NCI-H526 (cell line): ENCODE measurements at regions not wholly inside any gene's neighbourhood (a gene's known extent, or its start where the extent isn't known, plus 50 kb on each side); places are given as distances from the start of the nearest gene placed in this dataset.
A peak's percentile ranks its signal among the peaks of the same experiment; 100 is the strongest.
"Not testable (repeated sequence)": the region's sequence is repeated elsewhere in the genome, so short reads cannot be mapped to it uniquely, and the experiment has no call there.

Source experiments
- DNase-seq, 2 experiments: peaks; one replicate each; lab custom pipeline; 2025; lab: John Stamatoyannopoulos, UW

DNA sequence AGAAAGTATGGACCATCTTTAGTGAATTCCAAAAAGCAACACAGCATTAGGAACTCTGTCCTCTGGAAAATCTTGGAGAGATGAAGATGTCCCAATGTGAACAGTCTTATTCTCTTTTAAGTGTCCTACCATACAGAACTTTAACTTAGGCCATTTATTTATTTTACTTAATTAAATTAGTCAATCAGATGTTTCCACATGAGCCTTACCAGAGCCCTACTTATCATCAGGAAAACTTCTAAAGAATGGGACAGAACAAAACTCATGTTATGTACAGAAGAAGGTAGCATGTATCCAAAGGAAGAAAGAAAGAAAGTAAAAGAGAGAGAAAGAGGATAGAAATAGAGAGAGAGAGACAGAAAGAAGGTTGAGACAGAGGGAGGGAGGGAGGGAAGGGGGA, 276.4 kb downstream of the ETV1 start:
- DNase-seq, result no peak

DNA sequence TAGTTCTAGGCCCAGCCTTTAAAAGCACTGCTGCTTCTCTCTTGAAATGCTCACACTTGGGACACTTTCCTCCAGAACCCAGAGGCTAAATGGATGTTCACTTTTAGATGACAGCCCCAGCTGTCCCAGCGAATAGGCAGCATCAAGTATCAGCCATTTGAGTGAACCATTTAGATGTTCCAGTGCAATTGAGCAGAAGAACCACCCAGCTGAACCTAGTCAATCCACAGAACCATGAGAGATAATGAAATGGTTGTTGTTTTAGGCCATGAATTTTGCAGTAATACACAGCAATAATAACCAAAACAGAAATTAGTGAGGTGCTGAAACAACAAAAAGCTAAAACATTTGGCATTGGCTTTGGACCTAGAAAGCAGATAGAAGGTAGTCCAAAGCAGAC, 273.9 kb downstream of the ETV1 start:
- no peak for DNase-seq

DNA sequence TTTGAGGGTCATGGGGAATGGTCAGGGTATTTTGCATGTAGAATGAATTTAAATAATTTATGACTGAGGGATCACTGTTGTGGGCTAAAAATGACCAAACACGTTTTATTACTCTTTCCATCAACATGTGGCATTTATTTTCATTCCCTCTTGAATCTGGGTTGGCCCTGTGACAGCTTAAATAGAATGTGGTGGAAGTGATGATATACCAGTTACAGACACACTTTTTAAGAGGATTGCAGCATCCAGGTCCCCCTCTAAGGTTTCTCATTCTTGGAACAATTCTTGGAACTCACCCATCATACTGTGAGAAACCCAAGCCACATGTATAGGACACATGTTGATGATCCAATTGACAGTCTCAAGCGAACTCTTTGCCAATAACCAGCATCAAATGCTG, 272.4 kb downstream of the ETV1 start:
- no peak for DNase-seq

DNA sequence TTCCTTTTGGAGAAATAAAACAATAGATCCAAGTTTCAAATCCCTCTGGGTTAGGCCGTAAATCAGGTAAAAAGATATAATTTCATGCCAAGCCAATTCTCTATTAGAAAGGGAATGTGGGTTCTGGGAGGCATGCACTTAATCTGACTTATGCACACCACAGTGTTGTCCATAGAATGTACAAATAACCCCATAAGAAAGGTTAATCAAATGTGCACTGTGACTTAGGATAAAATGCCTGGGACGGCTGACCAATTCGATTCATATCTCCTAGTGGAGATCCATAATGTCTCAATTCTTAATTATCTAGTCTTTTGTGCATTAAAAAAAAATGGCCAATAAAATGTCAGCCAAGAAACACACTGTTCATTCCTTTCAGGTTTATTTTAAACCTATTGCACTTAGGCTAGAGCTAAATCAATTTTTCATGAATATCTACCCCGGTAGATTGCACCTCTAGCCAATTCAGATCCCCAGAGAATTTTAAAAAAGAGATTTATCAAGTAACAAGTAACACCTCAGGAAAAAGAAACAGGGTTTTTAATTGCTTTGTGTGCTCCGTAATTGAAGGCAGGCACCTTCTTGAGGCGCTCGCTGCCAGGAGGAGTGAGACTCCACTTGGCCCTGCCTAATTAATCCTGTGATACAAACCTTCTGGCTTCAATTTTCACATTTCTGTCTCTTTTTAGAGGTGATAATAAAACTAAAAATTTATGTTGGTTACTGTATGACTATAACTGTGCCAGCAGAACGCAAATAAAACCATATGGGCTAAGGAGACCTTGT, 265.1 kb downstream of the ETV1 start:
- DNase-seq, result no peak

DNA sequence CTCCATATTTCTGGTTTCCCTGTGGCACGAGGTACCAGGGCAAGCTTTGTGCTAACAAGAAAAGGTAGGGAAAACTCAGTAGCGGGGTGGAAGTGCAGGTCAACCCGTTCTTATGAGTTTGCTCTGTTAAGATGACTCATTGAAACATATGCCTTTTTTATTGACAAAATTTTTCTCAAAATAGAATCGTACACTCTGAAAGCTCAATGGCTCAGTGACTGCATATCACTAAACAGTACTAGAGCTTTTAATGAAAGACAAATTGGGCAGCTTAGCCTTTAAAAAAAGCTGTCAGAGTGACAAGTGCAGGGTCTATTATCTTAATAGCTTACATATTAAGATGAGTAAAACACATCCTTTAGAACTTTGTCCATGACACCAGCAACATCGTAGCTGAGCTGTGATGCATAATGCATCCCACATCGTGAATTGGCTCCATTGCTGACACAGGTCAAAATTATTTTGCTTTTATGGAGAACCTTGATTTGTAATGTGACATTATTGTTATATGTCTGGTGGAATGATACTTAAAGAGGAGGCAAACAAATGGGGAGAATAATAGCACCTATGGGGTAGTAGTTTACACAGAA, 264.4 kb downstream of the ETV1 start:
- no peak for DNase-seq

DNA sequence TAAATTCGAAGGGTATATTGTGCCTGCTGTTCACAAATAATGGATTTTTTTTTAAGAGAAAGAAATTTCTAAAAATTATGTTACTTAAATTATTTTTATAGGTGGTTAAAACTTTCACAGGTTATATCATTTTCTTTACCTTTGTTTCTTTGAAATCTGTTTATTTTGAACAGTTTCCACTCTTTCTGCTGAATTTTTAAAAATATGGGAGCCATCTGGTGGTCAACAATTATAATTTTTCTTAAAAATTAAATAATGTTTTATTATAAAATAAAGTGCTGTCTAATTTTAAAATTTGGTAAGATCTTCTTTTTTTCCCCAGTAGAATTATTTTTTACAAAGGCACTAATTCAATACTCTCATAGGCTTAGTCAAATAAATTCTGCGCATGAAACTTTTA, 263.9 kb downstream of the ETV1 start:
- no peak for DNase-seq

DNA sequence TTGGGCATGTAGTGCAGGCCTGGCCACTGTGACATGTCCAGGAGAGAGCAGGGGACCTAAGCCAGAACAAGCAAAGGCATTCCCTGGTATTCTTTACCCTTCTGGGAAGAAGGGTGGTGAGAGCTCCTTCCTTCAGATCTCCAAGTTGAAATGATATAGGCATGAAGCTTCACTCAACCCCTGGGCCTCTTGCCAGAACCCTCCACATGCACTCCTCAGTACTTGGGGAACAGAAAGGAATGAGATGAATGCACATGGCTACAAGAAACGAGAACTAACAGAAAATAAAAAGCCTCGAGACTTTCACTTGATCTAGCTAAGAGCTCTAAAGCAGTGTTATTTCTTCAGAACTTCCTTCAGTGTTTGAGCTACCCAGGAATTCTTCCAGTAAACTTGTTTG, 262.2 kb downstream of the ETV1 start:
- DNase-seq, result no peak

DNA sequence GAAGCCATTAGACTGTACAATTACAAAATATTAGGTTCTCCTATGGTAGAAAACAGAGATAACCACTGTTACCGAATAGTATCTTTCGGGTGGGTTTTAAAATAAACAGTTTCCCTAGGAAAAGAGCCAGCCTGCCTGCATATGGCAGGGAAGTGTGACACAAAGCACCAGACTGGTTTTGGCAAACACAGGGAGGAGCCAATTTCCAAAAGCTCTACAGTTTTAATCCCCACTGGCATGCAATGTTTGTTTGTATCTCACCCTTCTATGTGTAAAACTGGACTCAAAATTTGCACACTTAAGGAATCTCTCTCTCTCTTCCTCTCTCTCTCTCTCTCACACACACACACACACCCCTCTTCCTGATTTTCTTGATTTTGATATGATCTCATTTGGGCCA, 261.7 kb downstream of the ETV1 start:
- no peak for DNase-seq

DNA sequence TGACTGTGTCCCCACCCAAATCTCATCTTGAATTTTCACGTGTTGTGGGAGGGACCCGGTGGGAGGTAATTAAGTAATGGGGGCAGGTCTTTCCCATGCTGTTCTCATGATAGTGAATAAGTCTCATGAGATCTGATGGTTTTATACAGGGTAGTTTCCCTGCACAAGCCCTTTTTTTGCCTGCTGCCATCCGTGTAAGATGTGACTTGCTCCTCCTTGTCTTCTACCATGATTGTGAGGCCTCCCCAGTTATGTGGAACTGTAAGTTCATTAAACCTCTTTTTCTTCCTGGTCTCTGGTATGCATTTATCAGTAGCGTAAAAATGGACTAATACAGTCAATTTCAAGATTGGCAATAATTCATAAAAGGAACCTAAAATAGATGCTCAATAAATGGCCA, 261.0 kb downstream of the ETV1 start:
- DNase-seq, result not testable (repeated sequence)

DNA sequence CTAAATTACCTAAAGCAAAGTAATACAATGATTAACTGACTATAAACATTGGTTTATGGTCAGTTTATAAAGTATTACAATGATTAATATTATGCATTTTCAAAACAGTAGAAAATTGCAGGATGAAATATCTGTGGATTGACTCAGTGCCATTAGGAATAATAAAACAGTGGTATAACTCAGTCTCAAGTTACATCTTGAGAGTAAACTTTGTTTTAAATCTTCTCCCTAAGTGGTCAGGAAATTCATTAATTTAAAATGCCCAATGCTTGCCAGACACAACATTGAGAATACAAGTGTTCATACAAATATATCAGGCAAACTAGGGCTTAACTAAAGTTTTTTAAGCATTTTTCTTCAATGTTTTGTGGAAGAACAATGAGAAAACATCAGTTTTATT, 257.8 kb downstream of the ETV1 start:
- DNase-seq, result no peak

DNA sequence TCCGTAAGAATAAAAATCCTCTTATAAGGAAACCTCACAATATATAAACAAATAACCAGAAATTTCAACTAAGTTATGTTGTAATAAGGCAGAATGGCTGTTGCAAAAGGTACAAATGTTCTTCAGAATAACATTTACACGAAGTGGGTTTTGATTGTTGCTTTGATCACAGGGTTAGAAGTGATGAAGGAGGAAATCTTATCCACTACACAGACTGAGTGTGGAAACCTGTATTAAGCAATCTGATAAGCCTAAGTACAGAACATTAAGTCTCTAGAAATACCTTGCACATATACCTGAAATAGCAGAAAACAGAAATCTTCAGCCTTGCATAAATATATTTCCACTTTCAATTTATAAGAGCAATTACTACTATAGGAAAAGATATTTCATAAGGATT, 251.9 kb downstream of the ETV1 start:
- no peak for DNase-seq

DNA sequence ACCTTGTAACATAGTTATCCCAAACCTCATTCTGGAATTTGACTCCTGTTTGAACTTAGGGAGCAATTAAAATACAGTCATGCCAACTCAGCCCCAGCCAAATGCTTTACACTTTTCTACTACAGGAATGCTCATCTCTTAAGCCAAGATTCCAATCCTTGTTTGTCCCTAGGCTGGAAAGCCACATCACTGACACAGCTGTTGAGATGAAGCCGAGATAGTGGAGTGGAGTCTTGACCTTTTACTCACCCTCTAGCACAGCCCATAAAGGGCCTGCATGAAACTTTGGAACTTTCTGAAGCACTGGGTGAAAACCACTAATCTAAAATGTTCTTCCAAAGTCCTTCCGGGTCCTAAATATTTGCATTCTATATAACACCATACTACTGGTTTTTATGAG, 247.3 kb downstream of the ETV1 start:
- no peak for DNase-seq

DNA sequence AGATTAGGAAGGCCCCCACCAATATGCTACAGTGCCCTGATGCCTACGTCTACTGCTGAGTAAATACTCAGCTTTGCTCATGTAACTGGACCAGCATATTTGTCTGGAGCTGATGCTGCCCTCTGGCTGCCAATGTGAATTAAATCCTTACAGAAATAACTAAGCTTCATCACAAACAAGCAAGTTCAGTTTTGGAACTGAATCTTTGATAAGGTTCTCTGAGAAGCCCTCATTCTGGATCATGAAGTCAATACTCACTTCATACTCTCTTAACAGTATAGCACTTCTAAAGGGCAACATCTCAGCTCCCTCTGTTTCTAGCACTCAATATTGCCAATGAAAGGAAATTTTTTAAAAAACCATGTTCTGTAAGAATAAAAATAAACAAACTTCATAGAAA, 246.7 kb downstream of the ETV1 start:
- peak in 1 of 2 experiments; percentile 20 for DNase-seq

DNA sequence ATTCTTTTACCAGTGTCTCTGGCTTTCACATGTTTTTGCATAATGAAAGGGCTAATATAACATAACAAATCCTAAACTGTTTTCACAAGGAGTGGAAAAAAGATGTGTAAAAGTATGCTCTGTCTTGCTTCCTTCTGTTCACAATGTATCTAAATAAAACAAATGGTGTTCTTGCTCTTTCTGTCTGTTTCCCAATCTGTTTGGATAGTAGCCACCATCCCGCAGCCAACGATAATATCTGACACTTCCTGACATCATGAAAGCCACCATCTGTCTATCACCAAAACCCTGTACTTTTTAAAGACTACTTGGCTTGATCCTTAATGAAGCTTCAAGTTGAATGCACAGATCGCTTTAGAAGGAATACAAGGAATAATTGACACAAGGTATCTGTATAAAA, 246.2 kb downstream of the ETV1 start:
- DNase-seq, result no peak

DNA sequence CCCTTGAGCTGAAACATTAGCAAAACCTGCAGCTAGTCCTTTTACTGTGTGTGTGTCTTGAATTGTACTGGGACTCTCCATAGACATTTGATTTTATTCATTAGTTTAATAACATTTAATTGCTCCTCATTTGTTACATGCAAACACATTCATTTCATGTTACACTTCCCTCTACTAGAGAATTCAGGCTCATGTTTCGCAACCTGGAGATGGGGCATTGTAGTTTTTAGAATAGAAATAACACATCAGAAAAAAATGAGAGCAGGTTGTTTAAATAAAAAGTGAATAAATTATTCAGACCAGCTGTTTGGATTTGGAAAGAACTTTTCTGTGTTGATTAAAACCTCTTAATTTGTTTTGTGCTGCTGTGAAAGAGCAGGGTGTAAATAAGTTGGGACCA, 243.9 kb downstream of the ETV1 start:
- no peak for DNase-seq

DNA sequence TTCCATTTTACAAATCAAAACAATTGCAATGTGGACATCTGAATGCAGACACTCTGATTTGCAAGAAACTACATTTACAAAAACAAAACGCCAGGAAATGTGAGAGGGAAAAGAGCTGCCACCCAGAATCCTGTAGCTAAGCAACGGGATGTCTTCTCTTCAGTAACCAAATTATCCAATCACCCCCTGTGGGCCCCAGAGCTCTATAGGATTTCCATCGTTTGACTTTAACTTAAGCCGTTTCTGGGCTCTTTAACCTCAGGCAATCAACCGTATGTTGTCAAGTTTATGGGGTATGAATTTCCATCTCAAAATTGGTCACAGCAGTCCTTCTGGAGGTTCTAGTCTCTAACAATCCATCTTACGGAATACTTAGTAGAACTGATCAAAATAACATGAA, 240.5 kb downstream of the ETV1 start:
- no peak for DNase-seq

DNA sequence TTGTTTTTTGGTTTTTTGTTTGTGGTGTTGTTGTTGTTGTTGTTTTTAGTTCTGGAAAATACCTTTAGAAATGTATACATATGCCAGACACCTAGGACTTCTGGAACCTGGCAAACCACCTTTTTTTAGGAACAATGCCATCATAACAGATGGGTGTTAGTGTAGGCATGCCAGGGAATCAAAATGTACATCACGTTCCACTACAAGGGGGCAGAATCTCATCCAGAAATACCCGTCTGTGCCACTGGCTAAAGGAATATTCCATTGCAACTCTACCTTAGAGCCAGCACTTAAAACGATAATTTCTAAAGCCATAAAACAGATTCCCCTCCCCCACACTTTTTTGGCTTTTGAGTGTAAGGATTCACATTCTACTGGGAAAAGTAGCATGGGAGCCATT, 239.8 kb downstream of the ETV1 start:
- no peak for DNase-seq

DNA sequence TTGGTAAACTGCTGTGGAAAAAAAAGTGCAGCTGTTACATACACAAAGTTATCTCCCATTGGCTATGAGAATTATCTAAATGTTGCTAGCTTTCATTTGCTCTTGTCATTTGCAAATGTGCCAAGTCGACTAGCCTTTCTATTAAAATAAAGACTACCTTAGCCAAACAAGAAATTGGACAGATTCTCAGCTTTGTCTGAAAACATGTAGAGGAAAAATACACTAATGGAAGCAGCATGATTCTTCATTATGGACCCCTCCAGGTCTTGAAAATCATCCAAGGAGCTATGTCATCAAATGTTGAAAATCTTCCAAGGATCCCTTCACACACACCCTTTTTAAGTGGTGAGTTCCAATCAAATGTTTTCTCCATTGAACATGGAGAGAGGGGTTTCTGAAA, 237.7 kb downstream of the ETV1 start:
- no peak for DNase-seq

DNA sequence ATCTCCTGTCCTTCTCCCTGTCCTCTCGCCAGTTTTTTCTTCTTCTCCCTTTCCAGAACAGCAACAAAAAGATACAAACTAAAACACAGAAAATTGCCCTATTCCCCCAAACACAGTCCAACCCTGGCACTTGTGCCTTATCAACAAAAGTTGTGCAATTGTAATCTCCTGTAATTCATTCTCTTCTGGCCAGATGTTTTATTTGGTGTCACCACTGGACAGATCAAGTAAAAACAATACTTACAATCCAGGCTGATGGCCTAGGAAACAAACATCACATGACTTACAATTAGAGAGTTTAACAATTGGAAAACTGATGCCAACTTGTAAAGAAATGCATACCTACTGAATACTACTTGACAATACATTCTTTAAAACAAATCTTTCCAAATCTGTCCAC, 231.6 kb downstream of the ETV1 start:
- no peak for DNase-seq

DNA sequence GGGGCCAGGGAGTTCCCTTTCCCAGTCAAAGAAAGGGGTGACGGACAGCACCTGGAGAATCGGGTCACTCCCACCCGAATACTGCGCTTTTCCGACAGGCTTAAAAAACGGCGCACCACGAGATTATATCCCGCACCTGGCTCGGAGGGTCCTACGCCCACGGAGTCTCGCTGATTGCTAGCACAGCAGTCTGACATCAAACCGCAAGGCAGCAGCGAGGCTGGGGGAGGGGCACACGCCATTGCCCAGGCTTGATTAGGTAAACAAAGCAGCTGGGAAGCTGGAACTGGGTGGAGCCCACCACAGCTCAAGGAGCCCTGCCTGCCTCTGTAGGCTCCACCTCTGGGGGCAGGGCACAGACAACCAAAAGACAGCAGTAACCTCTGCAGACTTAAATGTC, 223.6 kb downstream of the ETV1 start:
- DNase-seq, result not testable (repeated sequence)

DNA sequence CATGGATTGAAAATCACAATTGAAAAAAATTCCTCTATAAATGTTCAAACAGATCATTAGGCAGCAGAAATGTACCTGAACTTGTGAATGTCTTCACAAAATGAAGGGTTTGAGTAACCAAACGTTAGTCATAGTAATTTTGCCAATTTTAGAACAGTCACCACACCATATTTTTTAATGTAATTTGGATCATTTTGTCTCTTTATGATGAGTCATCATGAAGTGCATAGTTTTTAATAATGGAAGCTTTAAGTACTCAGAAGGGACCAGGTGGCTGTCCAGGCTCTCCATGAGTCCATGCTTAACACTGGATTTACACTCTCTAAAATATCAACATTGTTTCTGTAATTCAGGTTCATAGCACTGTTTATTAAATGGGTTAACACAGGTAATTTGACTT, 219.2 kb downstream of the ETV1 start:
- DNase-seq, result no peak

DNA sequence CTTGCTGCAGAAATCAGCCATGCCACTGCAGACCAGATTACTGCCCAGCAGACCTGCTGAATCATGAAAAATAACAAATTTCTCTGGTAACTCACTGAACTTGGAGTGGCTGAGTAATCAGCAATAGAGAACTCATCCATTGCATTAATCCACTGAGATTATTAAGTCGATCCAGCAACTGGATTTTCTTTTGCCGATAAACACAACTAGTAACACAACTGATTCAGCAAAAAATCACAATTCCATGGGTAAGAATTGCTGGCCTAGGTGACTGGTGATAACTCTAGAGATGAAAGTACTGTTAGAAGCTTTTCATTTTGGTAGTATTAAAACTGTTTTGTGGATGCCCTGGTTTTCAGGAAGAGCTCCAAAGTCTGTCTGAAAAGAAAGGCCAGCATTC, 214.5 kb downstream of the ETV1 start:
- no peak for DNase-seq

DNA sequence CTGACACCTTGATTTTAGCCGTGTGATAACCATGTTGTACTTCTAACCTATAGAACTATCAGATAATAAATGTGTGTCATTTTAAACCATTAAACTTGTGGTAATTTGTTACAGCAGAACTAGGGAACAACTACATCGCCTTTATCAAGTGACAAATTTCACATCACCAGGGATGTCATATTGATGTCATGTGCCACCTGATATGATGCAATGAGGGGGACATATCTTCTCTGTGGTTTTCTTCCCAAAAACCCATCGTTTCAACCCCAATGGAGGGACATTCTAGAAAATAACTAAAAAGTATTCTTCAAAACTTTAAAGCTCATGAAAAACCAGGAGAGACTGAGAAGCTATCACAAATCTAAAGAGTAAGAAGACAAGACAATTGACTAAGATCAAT, 212.2 kb downstream of the ETV1 start:
- DNase-seq, result no peak

DNA sequence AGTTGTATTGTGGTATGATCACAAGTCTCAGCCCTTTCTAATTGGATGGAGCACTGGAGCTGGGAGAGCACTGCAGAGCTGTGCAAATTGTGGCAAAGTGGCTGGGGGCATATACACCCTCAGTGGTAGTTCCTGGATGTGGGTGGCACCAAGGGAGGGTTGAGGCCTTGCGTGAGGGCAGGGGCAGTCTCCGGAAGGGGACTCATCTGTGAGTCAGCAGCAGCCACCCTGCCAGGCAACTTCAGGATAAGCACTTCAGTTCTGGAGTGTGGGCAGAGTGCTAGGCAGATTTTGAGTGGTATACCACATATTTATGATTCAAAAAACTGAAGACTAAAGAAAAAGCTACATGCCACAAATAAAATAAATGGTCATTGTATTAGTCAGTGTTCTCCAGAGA, 210.5 kb downstream of the ETV1 start:
- no peak for DNase-seq
